ENCODE measurements at regions not wholly inside any gene's neighbourhood (a gene's known extent, or its start where the extent isn't known, plus 50 kb on each side); places are given as distances from the start of the nearest gene placed in this dataset.

DNA sequence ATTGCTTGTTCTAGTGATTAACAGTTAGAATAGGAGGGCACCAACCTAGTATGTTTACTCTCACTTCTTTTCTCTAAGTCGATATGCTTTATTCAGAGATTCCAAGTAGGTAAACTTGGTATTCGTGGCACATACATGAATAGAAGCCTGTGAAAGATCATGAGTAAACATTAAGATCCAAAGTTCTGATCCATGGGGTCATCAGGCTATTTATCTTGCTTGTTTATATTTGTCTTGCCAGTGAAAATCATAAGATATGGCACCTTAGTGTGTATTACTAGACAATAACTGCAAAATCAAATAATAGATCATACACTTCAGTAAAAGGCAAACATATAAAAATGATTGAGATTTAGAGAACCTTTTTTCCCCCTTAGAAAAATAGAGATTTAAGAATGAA lies 56.5 kb upstream of the LHFPL3 start:
- no peaks in the 10 kb centered on the region; the same call in 1 of the 2 replicates for H3K27me3 Mint-ChIP-seq (ENCODE audit: low read depth)
- H2BK15ac ChIP-seq (ENCODE audit: low read depth, low read length) = no peak overlapping the region
- no peak for DNase-seq
- no peak overlapping the region for H3K14ac ChIP-seq (ENCODE audit: insufficient read depth, low read length)
- H4K91ac ChIP-seq (ENCODE audit: insufficient read length, low read depth, low read length) = no peak overlapping the region
- H4K8ac ChIP-seq (replicated peaks; ENCODE audit: insufficient read length, low read depth, low read length) = no peak overlapping the region
- H3K79me1 ChIP-seq (ENCODE audit: insufficient read depth, low read depth, low read length, poor library complexity, severe bottlenecking) = no peaks in the 10 kb centered on the region
- H3K27me3 ChIP-seq (ENCODE audit: insufficient read depth, low read length) = no peaks in the 10 kb centered on the region
- no peak overlapping the region for H3K18ac ChIP-seq (ENCODE audit: insufficient read length, low read depth, low read length)
- H2BK12ac ChIP-seq (ENCODE audit: insufficient read length, low read depth, low read length) = no peak overlapping the region
- no peak overlapping the region for H3K27ac ChIP-seq (ENCODE audit: insufficient read length, low read depth, low read length)
- H2AFZ ChIP-seq (ENCODE audit: low read length) = no peak overlapping the region
- H2BK20ac ChIP-seq (ENCODE audit: low read depth, low read length, poor library complexity, severe bottlenecking) = no peak overlapping the region
- H3K4ac ChIP-seq (ENCODE audit: low read depth, low read length) = no peak overlapping the region
- no peak overlapping the region for H4K5ac ChIP-seq (ENCODE audit: insufficient read length, low read depth, low read length)
- H3K56ac ChIP-seq (ENCODE audit: insufficient read length, low read depth, low read length) = no peak overlapping the region
- no peak overlapping the region for H3K4me2 ChIP-seq (ENCODE audit: insufficient read depth, insufficient read length, low read length)
- H3K4me1 Mint-ChIP-seq = no peaks in the 10 kb centered on the region
- no peak overlapping the region for H3K9ac ChIP-seq (ENCODE audit: extremely low read depth, insufficient read length, low read length)
- no CpG with 5 or more reads among the region's 2 CpGs for whole genome bisulfite sequencing (ENCODE audit: extremely low coverage, insufficient read length, low lambda C conversion rate)
- no peaks in the 10 kb centered on the region for H3K4me1 ChIP-seq (ENCODE audit: insufficient read depth, low read length)
- no peaks in the 10 kb centered on the region for H3K79me2 ChIP-seq (ENCODE audit: insufficient read depth, low read length)
- no peaks in the 10 kb centered on the region for H3K23me2 ChIP-seq (ENCODE audit: insufficient read length, low read depth, low read length, poor library complexity, severe bottlenecking)
- peaks cover 6 to 11% (median 9%) of the 10 kb centered on the region in 3 experiments; a peak in 5 of 7 replicates for H3K36me3 Mint-ChIP-seq (ENCODE audit: insufficient read depth in 1 of 3, low read depth in 3 of 3)
- H2AK5ac ChIP-seq (ENCODE audit: insufficient read length, low read length) = no peak overlapping the region
- no peak overlapping the region for H3K4me3 Mint-ChIP-seq
- no peaks in the 10 kb centered on the region for H3K9me3 ChIP-seq (ENCODE audit: control insufficient read depth, low read depth, low read length)
- no peak overlapping the region for H2BK120ac ChIP-seq (ENCODE audit: low read depth, low read length, poor library complexity, severe bottlenecking)
- no peak overlapping the region for H3T11ph ChIP-seq (ENCODE audit: low read length)
- TF ChIP-seq, protein P1, sequence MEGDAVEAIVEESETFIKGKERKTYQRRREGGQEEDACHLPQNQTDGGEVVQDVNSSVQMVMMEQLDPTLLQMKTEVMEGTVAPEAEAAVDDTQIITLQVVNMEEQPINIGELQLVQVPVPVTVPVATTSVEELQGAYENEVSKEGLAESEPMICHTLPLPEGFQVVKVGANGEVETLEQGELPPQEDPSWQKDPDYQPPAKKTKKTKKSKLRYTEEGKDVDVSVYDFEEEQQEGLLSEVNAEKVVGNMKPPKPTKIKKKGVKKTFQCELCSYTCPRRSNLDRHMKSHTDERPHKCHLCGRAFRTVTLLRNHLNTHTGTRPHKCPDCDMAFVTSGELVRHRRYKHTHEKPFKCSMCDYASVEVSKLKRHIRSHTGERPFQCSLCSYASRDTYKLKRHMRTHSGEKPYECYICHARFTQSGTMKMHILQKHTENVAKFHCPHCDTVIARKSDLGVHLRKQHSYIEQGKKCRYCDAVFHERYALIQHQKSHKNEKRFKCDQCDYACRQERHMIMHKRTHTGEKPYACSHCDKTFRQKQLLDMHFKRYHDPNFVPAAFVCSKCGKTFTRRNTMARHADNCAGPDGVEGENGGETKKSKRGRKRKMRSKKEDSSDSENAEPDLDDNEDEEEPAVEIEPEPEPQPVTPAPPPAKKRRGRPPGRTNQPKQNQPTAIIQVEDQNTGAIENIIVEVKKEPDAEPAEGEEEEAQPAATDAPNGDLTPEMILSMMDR (conservative IDR thresholded peaks at IDR 0.05) = no peak
- H3K9me3 Mint-ChIP-seq = peaks cover 12 to 21% of the 10 kb centered on the region in 2 experiments
- no peaks in the 10 kb centered on the region for H4K20me1 ChIP-seq (ENCODE audit: control insufficient read depth, insufficient read depth, insufficient read length)
- no peak overlapping the region for H3K27ac Mint-ChIP-seq
- no peak overlapping the region for H3K23ac ChIP-seq (ENCODE audit: insufficient read length, low read depth, low read length)
- no peak overlapping the region for H2BK5ac ChIP-seq (ENCODE audit: insufficient read length, low read length)
